Trophoblast cell (in vitro differentiated cells and primary cell): ENCODE measurements at regions not wholly inside any gene's neighbourhood (a gene's known extent, or its start where the extent isn't known, plus 50 kb on each side); places are given as distances from the start of the nearest gene placed in this dataset.

Experiments
- DNase-seq, 2 donors: peaks; one replicate each; pipeline ENCODE4 v3.0.0-alpha.2; 2016
- H2AFZ ChIP-seq: 2 replicates; pipeline ENCODE4 v1.6.1; 2013; ENCODE audit warnings: low read length, moderate library complexity, mild to moderate bottlenecking; ENCODE audit not compliant: insufficient read depth, poor library complexity
- H2AK5ac ChIP-seq: 2 replicates; pipeline ENCODE4 v1.6.1; 2013; ENCODE audit warnings: mild to moderate bottlenecking, low read length
- H2BK120ac ChIP-seq: 2 replicates; pipeline ENCODE4 v1.6.1; 2013; ENCODE audit warnings: low read length, mild to moderate bottlenecking, moderate library complexity; ENCODE audit not compliant: insufficient read depth, poor library complexity
- H2BK12ac ChIP-seq: 2 replicates; pipeline ENCODE4 v1.6.1; 2013; ENCODE audit warnings: mild to moderate bottlenecking, low read length, moderate library complexity
- H2BK5ac ChIP-seq: 2 replicates; pipeline ENCODE4 v1.6.1; 2013; ENCODE audit warnings: low read length, low read depth, moderate library complexity, mild to moderate bottlenecking; ENCODE audit not compliant: poor library complexity
- H3K14ac ChIP-seq: 2 replicates; pipeline ENCODE4 v1.6.1; 2013; ENCODE audit warnings: mild to moderate bottlenecking, low read length
- H3K18ac ChIP-seq: 2 replicates; pipeline ENCODE4 v1.6.1; 2013; ENCODE audit warnings: mild to moderate bottlenecking, low read length
- H3K23ac ChIP-seq: 2 replicates; pipeline ENCODE4 v1.6.1; 2013; ENCODE audit warnings: low read length
- H3K27ac ChIP-seq: 2 replicates; pipeline ENCODE4 v1.5.1; 2013; ENCODE audit warnings: low read depth, mild to moderate bottlenecking, inconsistent platforms, low read length, moderate library complexity
- H3K27me3 ChIP-seq: 2 replicates; pipeline ENCODE4 v1.6.1; 2013; ENCODE audit warnings: inconsistent platforms, mild to moderate bottlenecking, low read length, moderate library complexity; ENCODE audit not compliant: insufficient read depth
- H3K36me3 ChIP-seq, 2 experiments: 1 replicate in 1 of 2; 2 replicates in 1 of 2; pipeline ENCODE4 v1.6.1; 2013; ENCODE audit warnings: low read length in 2 of 2, mild to moderate bottlenecking in 2 of 2, moderate library complexity in 1 of 2; ENCODE audit not compliant: insufficient read depth in 2 of 2, control insufficient read depth in 1 of 2
- H3K4ac ChIP-seq: 2 replicates; pipeline ENCODE4 v1.6.1; 2013; ENCODE audit warnings: low read depth, mild to moderate bottlenecking, low read length, moderate library complexity
- H3K4me1 ChIP-seq, 2 experiments: 1 replicate in 1 of 2; 2 replicates in 1 of 2; pipeline ENCODE4 v1.6.1; 2013; ENCODE audit warnings: low read length in 2 of 2, mild to moderate bottlenecking in 2 of 2, moderate library complexity in 1 of 2; ENCODE audit not compliant: insufficient read depth in 2 of 2, control insufficient read depth in 1 of 2
- H3K4me2 ChIP-seq: 2 replicates; pipeline ENCODE4 v1.6.1; 2013; ENCODE audit warnings: inconsistent platforms, mild to moderate bottlenecking, low read length, moderate library complexity
- H3K4me3 ChIP-seq: 2 replicates; pipeline ENCODE4 v1.5.1; 2013; ENCODE audit warnings: mild to moderate bottlenecking, low read depth, low read length, inconsistent platforms
- H3K79me1 ChIP-seq: one replicate; pipeline ENCODE4 v1.6.1; 2013; ENCODE audit warnings: low read length
- H3K79me2 ChIP-seq: 2 replicates; pipeline ENCODE4 v1.6.1; 2013; ENCODE audit warnings: low read length, mild to moderate bottlenecking; ENCODE audit not compliant: control insufficient read depth, insufficient read depth, poor library complexity
- H3K9ac ChIP-seq: 2 replicates; pipeline ENCODE4 v1.6.1; 2013; ENCODE audit warnings: mild to moderate bottlenecking, low read length
- H3K9me3 ChIP-seq: 2 replicates; pipeline ENCODE4 v1.6.1; 2013; ENCODE audit warnings: low read depth, mild to moderate bottlenecking, control low read depth, inconsistent platforms, low read length; ENCODE audit not compliant: insufficient read depth
- H4K12ac ChIP-seq: 2 replicates; pipeline ENCODE4 v1.6.1; 2013; ENCODE audit warnings: low read depth, mild to moderate bottlenecking, low read length, moderate library complexity
- H4K8ac ChIP-seq: 2 replicates; pipeline ENCODE4 v1.6.1; 2013; ENCODE audit warnings: low read depth, mild to moderate bottlenecking, low read length, moderate library complexity
- H4K91ac ChIP-seq: one replicate; pipeline ENCODE4 v1.6.1; 2013; ENCODE audit warnings: low read depth, mild to moderate bottlenecking, low read length, moderate library complexity
- WGBS: extraction: QIAGEN DNeasy Blood & Tissue Kit; methylation state at CpG from one replicate; pipeline ENCODE4 v1.1.7; 2013; ENCODE audit warnings: missing lambda C conversion rate; ENCODE audit not compliant: insufficient read length, insufficient coverage; ENCODE audit errors: extremely low coverage; 5-methylcytosine and 5-hydroxymethylcytosine counted together

- Histone ChIP-seq H3K36me3 (no peaks in the 10 kb centered on the region), H3K18ac (no peak overlapping the region), H3K23ac (no peak overlapping the region), H3K14ac (no peak overlapping the region), H3K79me2 (no peaks in the 10 kb centered on the region), H3K9me3 (no peaks in the 10 kb centered on the region), H2AFZ (no peak overlapping the region), H3K79me1 (no peaks in the 10 kb centered on the region), H3K4ac (no peak overlapping the region), H4K8ac (no peak overlapping the region), H4K91ac (no peak overlapping the region), H2BK5ac (no peak overlapping the region), H3K4me1 (no peaks in the 10 kb centered on the region), H3K4me3 (no peak overlapping the region), H4K12ac (no peak overlapping the region), H3K27ac (no peak overlapping the region), H2BK120ac (no peak overlapping the region), H3K4me2 (no peak overlapping the region), H3K9ac (no peak overlapping the region), H2BK12ac (no peak overlapping the region), H3K27me3 (no peaks in the 10 kb centered on the region), H2AK5ac (no peak overlapping the region)
- peak; percentile 17 to 23 for DNase-seq
- no CpG with 5 or more reads among the region's 3 CpGs for WGBS
These were observed 181.2 kb downstream of the NECTIN3 start for GRCh38 chr3:111252779-111253178.

- Histone ChIP-seq H3K27me3 (no peaks in the 10 kb centered on the region), H3K4ac (no peak overlapping the region), H3K4me3 (no peak overlapping the region), H3K36me3 (no peaks in the 10 kb centered on the region), H4K91ac (no peak overlapping the region), H2BK120ac (no peak overlapping the region), H4K12ac (no peak overlapping the region), H3K23ac (no peak overlapping the region), H3K4me1 (no peaks in the 10 kb centered on the region), H2BK5ac (no peak overlapping the region), H3K18ac (no peak overlapping the region), H2BK12ac (no peak overlapping the region), H3K4me2 (no peak overlapping the region), H3K79me1 (no peaks in the 10 kb centered on the region), H3K14ac (no peak overlapping the region), H3K9me3 (no peaks in the 10 kb centered on the region), H3K79me2 (no peaks in the 10 kb centered on the region), H2AFZ (no peak overlapping the region), H3K27ac (no peak overlapping the region), H3K9ac (no peak overlapping the region), H4K8ac (no peak overlapping the region), H2AK5ac (no peak overlapping the region)
- DNase-seq: no peak
- 100% methylated on average over 1 of the region's 2 CpGs for WGBS
These were observed 182.1 kb downstream of the NECTIN3 start for GRCh38 chr3:111253733-111254132.

- Histone ChIP-seq H3K4ac (no peak overlapping the region), H3K79me2 (no peaks in the 10 kb centered on the region), H3K4me1 (no peaks in the 10 kb centered on the region), H4K12ac (no peak overlapping the region), H2BK120ac (no peak overlapping the region), H3K36me3 (no peaks in the 10 kb centered on the region), H4K91ac (no peak overlapping the region), H4K8ac (no peak overlapping the region), H2BK5ac (no peak overlapping the region), H3K14ac (no peak overlapping the region), H3K9me3 (no peaks in the 10 kb centered on the region), H3K27me3 (no peaks in the 10 kb centered on the region), H3K9ac (no peak overlapping the region), H3K4me3 (no peak overlapping the region), H3K27ac (no peak overlapping the region), H3K23ac (no peak overlapping the region), H2AFZ (no peak overlapping the region), H3K18ac (no peak overlapping the region), H3K79me1 (no peaks in the 10 kb centered on the region), H3K4me2 (no peak overlapping the region), H2BK12ac (no peak overlapping the region), H2AK5ac (no peak overlapping the region)
- DNase-seq: no peak
These were observed 189.3 kb downstream of the NECTIN3 start for GRCh38 chr3:111260878-111261277.

- no peak overlapping the region for H2AK5ac ChIP-seq
- no peak for DNase-seq
- H3K14ac ChIP-seq: no peak overlapping the region
- H2AFZ ChIP-seq: no peak overlapping the region
- no peak overlapping the region for H3K27ac ChIP-seq
- WGBS: no CpG with 5 or more reads among the region's 2 CpGs
- H3K23ac ChIP-seq: no peak overlapping the region
- no peak overlapping the region for H3K18ac ChIP-seq
- no peaks in the 10 kb centered on the region for H3K9me3 ChIP-seq
- H2BK120ac ChIP-seq: no peak overlapping the region
- H3K36me3 ChIP-seq: no peaks in the 10 kb centered on the region
- no peaks in the 10 kb centered on the region for H3K27me3 ChIP-seq
- no peak overlapping the region for H3K4ac ChIP-seq
- H2BK5ac ChIP-seq: no peak overlapping the region
- H4K91ac ChIP-seq: no peak overlapping the region
- H4K12ac ChIP-seq: no peak overlapping the region
- no peak overlapping the region for H3K4me3 ChIP-seq
- no peak overlapping the region for H2BK12ac ChIP-seq
- H3K79me2 ChIP-seq: no peaks in the 10 kb centered on the region
- no peak overlapping the region for H3K4me2 ChIP-seq
- no peak overlapping the region for H4K8ac ChIP-seq
- H3K4me1 ChIP-seq: no peaks in the 10 kb centered on the region
- no peak overlapping the region for H3K9ac ChIP-seq
- no peaks in the 10 kb centered on the region for H3K79me1 ChIP-seq
These were observed 198.2 kb downstream of the NECTIN3 start for GRCh38 chr3:111269777-111270176.
